SHP77 treated with DMSO at 0.1 percent for 48 hours (cell line): ENCODE measurements at regions not wholly inside any gene's neighbourhood (a gene's known extent, or its start where the extent isn't known, plus 50 kb on each side); places are given as distances from the start of the nearest gene placed in this dataset.
"Not testable (repeated sequence)": the region's sequence is repeated elsewhere in the genome, so short reads cannot be mapped to it uniquely, and the experiment has no call there.

Experiments
- DNase-seq: peaks from one replicate; lab custom pipeline; 2025; lab: John Stamatoyannopoulos, UW

DNA sequence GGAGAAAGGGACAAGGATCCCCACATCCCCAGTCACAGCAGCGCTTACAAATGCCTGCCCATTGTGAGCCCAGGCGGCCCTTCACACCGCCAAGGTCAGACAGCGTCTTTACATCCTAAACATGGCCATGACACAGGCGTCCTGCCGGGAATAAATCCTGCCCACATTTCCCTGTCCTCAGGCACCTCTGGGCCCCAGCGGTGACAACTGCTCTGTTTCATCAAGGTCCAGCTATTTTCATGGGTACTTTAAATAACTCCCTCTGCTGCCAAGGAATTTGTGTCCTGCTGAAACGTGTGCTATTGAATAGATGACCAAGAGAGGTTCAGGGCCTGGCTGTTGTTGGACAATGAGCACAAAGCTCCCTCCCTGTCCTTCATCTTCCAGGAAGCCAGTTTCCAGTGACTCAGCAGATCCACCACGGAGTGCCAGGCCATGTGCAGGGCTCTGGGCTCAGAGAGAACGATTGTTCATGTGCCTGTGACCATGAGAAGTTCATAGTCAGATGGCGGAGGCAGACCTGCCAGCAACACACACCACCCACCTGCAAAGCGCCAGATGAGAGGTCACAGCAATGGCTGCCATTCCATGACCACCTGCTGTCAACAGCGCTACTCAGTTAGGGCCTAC, 195.8 kb downstream of the MATN1 start:
- DNase-seq: no peak

DNA sequence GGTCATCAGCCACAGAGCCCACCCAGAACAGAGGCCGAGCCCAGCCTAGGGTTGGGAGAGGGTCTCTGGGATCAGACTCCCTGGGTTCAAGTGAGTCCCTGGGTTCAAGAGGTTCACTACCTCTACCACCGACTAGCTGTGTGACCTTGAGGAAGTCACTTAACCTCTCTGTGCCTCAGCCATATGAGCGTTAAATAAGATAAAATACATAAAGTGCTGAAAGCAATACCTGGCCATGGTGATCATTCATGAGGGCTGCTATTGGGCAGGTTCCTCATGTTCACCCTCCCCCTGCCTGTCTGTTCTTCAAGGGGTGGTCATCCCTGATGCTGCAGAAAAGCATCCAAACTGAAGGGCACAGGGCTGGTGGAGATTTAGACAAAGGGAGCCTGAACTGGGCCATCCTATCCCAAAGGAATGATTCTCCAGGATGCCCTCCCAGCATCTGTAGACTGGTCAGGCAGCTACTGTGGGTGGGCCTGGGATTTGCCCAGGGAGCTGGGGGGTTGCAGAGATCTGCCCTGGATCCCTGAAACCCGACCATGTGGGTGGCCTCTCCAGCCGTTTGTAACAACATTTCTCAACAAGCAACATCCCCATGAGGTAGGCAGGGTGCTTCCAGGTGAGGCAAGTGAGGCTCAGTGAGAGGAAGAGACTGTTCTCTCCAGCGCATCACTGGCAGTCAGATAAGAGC, 196.6 kb downstream of the MATN1 start:
- DNase-seq: no peak

DNA sequence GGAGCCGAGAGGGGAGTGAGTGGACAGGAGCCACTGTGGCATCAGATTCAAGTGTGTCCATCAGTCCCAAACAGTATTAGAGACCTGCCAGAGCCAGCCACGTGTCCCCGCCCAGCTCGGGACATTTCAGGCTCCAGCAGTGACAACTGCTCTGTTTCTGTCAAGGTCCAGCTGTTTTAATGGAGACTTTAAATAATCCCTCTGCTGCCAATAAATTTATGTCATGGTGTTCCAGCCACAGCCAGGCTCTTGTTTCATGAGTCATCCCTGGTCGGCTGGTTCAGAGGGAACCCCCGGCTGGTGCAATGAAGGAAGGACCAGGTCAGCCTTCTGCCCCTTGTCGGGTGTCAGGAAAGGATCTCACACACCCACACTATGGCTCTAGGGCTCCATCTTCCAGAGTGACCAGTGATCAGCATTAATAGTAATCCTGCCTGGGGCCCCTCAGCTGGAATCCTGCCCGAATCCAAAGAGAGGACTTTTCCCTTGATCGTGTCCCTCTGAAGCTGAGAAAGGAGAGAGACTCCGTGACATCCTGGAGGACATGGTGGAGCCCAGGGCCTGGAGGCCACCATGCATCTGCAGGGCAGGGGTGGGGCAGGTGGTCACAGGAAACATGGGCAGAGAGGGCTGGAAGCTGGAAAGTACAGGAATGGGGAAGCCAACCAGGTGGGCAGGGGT, 197.3 kb downstream of the MATN1 start:
- DNase-seq: no peak

DNA sequence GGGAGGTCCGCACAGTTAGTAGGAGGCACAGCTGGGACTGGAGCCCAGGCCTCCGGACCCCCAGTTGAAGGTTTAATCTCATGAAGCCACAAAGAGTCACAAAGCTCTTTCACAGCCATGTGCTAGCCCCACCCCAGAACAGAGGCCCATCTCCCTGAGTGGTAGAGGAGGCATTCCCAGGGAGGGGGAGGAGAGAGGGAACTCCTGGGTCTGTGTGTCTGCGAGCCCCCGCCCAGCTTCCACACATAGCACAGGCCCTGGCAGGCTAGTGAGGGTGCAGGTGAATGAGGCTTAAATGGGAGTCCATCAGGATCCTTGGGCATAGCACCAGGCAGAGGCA, 197.8 kb downstream of the MATN1 start:
- no peak for DNase-seq

DNA sequence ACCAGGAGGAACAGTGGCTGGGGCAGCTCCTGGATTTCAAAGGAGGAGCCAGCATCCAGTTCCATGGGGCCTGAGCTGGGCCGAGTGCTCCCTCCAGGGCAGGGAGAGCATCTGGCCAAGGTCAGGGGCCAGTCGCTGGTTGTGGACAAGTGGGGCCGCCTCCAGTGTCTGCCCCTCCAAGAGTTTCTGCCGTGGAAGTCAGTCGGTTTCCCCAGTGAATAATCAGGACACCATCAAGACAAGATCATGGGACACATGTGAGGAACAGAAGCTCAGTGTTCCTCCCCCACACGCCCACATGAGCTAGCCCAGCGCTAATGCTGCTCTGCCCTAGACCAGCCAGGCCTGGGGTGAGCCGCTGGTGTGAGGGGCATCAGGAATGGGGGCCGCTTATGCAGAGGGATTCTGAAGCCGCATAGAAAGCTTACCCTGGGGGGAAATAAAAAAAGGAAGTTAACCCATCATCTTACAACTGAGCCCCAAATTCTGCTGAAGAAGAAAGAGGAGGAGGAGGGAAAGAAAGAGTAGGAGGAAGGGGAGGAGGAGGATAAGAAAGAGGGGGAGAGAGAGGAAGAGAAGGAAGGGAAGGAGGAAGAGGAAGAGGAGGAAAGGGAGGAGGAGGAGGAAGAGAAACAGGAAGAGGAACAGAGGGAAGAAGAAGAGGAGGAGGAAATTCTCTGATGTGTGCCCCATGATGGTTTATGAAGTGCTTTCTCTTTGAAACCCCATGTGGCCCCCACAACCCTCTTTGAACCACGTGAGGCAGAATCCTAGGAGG, 198.4 kb downstream of the MATN1 start:
- no peak for DNase-seq

DNA sequence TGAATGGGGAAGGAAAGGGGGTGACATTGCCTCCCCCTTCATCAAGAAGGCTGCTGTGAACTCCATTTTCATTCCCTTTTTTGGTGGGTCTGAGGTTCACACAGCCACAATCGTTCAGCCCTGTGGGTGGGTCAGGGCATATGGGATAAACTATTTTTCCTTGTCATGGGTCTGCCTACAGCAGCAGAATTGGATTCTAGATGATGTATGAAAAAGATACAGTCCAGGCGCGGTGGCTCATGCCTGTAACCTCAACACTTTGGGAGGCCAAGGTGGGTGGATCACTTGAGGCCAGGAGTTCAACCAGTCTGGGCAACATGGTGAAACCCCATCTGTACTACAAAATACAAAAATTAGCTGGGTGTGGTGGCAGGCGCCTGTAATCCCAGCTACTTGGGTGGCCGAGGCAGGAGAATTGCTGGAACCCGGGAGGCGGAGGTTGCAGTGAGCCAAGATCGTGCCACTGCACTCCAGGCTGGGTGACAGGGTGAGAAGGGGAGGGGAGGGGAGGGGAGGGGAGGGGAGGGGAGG, 199.3 kb downstream of the MATN1 start:
- DNase-seq: not testable (repeated sequence)

DNA sequence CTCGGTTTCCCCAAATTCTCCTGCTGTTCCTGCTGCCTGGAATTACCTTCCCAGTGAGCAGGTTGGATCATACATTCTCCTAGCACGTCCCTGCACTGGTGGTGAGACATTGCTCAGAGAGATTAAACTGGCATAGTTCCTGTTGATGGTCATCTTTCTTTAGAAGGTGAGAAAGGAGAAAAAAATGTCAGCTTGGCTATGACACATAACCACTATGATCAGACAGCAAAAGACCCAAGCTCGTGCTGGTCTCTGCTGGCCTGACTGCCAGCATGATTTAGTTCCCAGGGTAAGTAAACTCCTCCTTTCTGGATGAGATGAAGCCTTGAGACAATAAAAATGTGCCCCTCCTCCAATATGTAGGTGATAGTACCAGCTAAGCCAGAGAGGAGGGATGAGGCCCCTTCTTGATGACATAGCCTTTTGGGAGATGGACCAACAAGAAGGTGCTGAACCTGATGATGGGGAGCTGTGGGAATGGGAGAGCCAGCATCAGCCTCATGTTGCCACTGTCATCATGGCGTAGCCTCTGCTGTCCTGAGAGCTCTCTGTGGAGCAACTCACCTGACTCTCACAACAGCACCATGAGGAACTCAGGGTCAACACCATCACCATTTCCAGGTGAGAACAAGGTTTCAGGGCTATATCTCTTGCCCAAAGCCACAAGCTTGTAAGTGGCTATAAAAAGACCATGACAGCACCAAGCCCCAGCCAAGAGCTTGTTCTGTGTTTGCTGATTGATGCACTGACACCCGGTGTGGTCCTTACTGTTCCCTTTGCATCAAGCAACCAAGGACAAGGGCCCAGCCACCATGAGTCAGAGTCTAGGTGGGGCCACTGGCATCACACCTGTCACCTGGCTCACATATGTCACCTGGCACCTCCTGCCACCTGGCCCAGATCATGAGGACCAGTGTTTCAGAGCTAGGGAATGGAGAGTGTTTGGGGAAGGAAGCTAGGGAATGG, 200.0 kb downstream of the MATN1 start:
- no peak for DNase-seq

DNA sequence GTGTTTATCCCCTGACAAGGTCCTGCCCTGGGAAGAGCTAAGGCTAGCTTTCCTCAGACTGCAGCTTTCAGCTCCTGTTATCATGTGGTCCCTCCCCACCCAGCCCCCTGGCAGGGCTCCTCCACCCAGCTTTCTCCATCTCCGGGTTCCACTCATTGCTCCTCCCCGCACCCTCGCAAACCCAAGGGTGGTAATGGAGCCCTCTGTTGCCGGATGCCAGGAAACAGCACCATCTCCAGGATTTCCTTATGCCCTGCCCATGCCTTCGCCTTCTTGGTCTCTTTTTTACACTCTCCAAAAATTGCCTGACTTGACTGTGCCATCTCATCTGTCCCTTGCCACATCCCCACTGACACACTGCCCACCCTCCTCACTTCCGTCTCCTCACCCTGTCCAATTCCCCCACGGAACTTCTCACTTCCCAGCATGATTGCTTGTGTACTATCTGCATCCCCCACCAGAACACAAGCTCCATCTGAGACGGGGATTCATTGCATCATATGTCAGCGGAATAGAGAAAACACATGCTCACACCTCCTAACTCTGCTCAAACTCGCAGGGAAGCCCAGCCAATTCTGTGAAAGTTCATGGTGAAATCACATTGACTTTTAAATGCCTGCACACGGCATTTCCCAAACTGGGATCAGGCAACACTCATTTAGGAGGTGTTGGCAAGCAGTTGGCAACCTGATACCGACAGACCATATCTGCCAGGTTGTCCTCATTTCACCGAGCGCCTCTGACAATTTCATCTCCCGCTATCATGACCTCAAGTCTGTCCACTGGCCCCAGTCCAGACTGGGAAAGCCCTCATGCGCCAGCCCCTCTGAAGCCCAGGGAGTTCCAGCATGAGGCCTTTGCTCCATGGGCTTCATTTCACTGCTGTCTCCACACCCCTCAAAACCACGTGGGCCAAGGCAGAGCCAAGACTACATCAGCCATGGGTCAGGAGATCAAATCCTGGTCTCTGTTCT, 201.1 kb downstream of the MATN1 start:
- no peak for DNase-seq

DNA sequence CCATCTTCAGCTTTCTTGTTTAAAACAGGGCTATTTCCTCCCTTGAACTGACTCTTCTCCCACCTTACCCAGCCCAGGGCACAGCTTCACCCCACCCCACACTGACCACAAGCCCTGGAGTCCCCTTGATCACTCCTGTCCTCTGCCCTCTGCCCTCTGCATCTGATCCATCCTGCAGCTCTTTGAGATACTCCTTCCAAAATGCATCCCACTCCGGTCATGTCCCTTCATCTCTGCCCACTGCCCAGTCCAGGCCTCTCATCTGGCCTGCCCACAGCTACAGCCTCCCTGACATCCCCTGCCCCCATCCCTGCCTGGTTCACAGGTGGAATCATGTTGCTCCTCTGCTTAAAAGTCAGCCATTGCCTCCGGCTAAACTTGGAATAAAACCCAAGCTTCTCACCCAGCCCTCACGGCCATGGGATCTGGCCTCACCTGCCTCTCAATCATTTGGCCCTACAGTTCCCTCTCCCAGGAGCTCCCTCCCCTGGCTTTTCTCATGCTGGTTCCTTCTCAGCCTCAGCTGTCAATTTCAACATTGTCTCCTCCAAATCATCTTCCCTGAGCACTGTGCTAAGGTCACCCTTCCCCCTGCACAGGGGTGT, 202.0 kb downstream of the MATN1 start:
- DNase-seq: no peak

DNA sequence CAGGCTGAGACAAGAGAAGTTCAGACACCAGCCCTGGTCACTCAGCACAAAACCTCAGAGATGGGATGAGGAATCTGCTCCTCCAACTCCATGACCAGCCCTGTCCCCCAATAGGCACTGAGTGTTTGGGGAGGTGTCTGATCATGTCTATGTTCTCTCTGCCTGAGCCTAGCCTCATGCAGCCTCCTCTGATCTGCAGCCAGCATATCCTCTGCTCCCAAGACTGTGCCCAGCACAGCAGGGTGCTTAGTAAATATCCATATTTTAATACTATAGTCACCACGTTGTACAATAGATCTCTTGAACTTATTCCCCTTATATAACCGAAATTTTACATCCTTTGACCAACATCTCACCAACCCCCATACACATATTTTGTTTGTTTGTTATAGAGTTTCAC, 202.9 kb downstream of the MATN1 start:
- no peak for DNase-seq

DNA sequence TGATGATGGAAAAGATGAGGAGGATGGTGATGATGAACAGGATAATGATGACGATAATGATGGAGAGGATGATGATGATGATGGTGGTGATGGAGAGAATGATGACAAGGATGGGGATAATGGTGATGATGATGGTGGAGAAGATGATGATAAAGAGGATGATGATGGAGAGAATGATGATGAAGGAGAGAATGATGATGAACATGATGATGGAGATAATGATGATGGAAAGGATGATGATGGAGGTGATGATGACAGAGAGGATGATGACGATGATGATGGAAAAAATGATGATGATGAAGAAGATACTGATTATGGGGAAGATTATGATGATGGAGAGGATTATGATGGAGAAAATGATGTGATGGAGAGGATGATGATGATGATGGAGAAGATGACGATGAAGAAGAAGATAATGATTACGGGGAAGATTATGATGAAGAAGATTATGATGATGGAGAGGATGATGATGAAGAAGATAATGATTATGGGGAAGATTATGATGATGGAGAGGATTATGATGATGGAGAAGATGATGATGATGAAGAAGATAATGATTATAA, 204.1 kb downstream of the MATN1 start:
- no peak for DNase-seq

DNA sequence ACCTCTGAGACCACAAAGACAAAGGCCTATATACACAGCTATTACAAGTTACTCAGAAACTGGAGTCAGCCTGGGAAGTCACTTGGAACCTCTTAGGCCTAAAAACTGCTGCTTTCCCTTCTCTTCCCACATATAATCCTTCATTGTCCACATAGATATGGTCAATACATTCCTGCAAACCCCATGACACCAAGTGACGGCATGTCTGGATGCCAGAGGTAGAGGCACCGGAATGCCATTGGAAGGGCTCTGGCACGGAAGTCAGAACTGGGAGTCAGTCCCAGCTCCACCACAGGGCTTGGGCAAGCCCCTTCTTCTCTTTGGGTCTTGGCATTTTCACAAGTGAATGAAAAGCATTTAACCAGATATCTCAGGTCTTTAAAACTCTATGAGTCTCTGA, 204.7 kb downstream of the MATN1 start:
- no peak for DNase-seq

DNA sequence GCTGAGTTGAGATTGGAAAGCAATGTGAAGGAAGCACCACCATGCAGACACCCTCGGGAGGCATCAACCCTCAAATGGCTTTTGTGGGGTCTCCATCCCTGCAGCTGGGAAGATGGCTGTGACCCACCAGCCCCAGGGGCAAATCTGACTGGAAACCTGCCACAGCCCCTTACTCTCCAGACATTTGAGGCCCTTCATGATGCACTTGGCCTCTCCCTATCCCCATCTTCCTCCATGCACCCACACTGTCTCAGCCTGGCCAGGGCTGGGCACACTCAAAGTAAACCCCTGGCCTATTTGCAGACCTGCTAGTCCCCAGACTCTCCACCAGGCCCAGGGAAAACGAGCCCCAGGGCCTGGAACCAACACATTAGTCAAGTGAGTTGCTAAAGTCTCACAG, 205.2 kb downstream of the MATN1 start:
- no peak for DNase-seq

DNA sequence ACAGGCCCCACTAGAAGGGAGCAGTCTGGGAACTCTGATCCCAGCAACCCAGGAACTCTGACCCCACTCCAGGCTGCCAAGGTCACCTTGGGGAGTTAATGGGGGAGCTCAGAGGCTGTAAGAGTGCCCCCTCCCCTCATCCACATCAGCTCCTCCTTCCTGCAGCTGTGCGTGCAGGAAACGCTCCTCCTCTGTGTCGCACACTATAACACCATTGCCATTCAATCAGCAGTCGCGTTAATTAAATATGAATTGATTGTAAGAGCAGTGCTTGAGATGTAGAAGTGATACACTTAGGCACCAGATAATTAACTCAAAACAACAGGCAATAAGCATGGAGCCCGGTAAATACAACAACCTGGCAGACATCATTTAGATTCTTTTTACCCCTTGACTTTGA, 205.7 kb downstream of the MATN1 start:
- DNase-seq: not testable (repeated sequence)

DNA sequence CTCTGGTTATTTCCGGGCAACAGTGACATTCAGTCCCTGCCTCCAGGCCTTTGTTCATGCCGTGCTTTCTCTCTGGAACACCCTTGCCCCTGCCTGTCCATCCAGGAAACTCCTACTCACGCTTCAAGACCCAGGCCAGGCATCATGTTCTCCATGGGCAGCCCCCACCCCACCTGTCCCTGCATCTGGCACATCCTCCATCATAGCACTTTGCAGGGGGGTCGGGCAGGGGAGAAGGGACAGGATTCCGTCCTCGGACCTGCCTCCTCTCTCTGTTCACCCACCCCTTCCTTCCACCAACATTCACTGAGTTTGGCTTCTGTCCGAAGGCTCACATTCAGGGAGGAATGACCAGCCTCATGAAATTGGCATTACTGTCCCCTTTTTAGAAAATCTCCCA, 206.1 kb downstream of the MATN1 start:
- not testable (repeated sequence) for DNase-seq

DNA sequence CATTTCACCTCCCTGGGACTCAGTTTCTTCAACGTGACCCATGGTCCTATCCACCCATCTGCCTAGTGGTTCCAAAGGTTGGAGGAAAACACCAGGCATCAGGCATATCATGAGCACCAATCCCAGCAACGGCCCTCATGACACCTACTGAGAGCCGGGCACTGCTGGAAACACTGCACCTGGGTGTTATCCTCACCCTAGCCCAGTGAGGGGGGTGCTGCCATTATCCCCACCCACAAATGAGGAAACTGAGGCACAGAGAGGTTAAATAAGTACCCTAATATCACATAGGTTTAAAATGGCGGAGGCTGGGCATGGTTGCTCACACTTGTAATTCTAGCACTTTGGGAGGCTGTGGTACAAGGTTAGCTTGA, 206.9 kb downstream of the MATN1 start:
- DNase-seq: no peak

DNA sequence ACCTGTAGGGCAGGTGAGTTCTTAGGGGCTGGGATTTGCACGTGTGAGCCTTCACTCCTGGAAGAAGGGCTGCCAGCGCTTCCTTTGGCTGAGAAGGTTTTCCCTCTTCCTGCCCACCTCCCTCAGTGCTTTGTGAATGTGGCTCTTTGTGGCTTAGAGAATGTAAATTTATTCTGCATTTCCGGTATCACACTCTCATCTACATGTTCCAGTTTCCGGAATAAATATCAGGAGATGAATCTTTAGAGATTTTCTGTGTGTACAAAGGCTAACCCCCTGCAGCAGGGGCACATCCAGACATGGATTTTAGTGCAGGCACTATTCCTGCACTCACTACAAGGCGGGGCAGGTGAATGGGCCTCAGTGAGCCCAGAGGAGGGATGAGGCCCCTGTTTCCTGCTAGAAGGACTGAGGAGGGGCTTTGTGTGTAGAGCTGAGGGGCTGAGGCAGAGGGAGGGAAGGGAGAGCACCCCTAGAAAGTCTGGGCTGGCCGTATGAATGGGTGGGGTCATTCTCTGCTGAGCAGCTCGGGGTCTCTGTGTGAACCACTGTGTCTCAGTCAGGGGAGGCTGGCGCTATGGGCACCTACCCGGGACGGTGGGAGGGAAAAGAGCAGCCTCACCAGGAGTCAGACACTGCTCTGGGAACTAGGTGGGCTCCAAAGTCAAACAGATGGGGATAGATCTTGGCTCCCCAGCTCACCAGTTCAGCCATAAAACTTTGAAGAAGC, 207.5 kb downstream of the MATN1 start:
- DNase-seq: no peak

DNA sequence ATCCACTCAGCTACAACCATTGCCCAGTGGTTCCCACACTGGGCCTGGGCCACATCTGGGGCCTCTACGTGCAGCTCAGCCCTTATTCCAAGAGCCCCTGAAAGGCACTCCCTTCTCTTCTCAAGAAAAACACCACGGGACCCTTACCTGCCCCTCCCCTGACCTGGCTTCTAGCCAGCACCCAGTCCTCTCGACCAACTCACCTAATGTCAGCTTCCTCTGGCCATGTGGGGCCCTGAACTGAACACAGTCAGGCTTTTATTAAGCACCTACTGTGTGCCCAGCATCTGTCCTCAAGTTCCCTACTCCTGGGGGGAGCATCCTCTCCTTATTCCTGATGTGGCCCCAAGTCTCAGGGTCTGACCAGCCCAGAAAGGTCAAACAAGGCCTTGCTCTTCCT, 208.4 kb downstream of the MATN1 start:
- no peak for DNase-seq
